ENCODE measurements at regions not wholly inside any gene's neighbourhood (a gene's known extent, or its start where the extent isn't known, plus 50 kb on each side); places are given as distances from the start of the nearest gene placed in this dataset.

DNA sequence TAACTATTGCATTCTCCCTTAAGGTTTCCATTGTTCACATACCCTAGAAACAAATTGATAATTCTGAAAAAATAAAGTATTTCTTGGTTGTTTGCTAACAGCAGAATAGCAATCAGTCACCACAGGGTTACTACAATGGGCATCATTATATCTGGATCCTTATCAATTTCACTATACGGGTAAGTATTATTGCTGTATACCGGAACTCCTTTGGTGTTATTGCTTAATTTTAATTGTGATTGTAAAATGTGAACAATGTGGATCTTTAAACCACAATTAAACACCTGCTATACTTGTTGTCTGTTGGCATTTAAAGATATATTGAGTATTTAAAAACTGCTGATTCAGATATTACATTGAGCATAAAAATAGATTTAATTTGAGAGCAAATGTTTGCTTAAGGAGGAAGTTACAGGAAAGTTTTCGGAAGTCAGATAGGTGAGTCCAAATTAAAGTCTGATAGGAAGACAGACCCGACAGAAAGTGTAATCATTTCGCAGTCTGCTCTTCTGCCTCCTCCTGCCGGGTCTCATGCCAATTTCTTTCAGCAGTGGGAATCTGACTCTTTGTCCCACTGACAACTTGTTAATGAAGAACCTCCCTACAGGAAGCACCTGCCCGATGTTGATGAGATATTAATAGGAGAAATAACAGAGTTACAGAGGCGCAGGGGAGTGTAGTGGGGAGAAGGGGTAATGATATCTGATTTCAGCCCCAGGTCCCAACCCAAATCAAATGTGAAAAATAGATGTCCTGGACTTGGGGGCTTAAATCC is 169.7 kb upstream of the TBC1D5 start:
- Histone ChIP-seq H3K27me3 (no peaks in the 10 kb centered on the region), H3K4me1 (ENCODE audit: insufficient read depth) (no peaks in the 10 kb centered on the region), H3K9me3 (no peaks in the 10 kb centered on the region), H3K27ac (no peak overlapping the region), H3K36me3 (no peaks in the 10 kb centered on the region), H3K4me3 (no peak overlapping the region)
- intact Hi-C loops (cut with DNase I), result no loop called here
- 39 to 44% (median 42%) methylated on average over 8 of the region's 8 CpGs for WGBS, 3 donors
- TF ChIP-seq POLR2A (IDR thresholded peaks at IDR 0.05), result no peak
- TF ChIP-seq, protein P1, sequence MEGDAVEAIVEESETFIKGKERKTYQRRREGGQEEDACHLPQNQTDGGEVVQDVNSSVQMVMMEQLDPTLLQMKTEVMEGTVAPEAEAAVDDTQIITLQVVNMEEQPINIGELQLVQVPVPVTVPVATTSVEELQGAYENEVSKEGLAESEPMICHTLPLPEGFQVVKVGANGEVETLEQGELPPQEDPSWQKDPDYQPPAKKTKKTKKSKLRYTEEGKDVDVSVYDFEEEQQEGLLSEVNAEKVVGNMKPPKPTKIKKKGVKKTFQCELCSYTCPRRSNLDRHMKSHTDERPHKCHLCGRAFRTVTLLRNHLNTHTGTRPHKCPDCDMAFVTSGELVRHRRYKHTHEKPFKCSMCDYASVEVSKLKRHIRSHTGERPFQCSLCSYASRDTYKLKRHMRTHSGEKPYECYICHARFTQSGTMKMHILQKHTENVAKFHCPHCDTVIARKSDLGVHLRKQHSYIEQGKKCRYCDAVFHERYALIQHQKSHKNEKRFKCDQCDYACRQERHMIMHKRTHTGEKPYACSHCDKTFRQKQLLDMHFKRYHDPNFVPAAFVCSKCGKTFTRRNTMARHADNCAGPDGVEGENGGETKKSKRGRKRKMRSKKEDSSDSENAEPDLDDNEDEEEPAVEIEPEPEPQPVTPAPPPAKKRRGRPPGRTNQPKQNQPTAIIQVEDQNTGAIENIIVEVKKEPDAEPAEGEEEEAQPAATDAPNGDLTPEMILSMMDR (IDR thresholded peaks at IDR 0.05), result no peak
- no peak for TF ChIP-seq EP300 (IDR thresholded peaks at IDR 0.05)
- no peak for DNase-seq

DNA sequence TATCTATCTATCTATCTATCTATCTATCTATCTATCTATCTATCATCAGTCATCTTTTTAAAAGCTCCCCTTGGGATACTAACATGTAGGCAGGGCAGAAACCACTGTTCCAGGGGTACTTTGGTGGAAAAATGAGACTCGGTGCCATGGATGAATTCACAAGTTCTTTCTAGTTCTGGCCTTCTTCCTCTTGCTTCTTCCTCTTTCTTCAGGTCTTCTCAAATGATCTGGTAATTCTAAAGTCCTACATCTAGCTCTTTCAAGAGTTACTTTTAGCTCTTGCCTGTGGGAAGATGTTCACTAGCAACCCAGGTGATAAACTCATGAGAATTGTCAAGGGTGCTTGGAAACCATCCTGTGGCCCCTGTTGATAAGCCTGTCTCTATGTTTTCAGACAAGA is 168.5 kb upstream of the TBC1D5 start:
- H3K4me1 ChIP-seq (ENCODE audit: insufficient read depth), result no peaks in the 10 kb centered on the region
- intact Hi-C loops (cut with DNase I), result no loop called here
- 37 to 96% (median 39%) methylated on average over 1 of the region's 1 CpG for WGBS, 3 donors

DNA sequence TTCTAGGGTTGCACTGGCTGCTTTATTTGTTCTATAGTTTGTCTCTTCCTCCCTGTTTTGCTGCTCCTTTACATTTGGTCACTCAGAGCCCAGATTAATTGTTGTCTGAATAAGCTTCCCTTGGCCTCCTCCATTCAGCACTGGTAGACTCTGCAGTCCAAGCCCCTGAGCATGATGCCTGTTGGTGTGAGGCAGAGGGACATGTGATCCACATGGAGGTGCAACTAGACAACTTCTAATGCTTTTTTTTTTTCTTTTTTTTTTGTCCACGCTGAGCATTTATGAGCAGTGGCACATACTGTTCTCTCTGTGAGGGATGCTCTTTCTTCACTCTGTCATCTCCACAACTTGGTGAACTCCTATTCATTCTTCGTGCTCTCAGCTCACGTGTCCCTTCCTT is 167.3 kb upstream of the TBC1D5 start:
- Histone ChIP-seq H3K36me3 (no peaks in the 10 kb centered on the region), H3K4me3 (no peak overlapping the region), H3K9me3 (no peaks in the 10 kb centered on the region), H3K27ac (no peak overlapping the region), H3K4me1 (ENCODE audit: insufficient read depth) (no peaks in the 10 kb centered on the region), H3K27me3 (no peaks in the 10 kb centered on the region)
- 87 to 94% (median 92%) methylated on average over 3 of the region's 3 CpGs for WGBS, 3 donors
- DNase-seq, result no peak
- intact Hi-C loops (cut with DNase I), result no loop called here
- TF ChIP-seq POLR2A (IDR thresholded peaks at IDR 0.05) (no peak), EP300 (IDR thresholded peaks at IDR 0.05) (no peak)
- TF ChIP-seq, protein P1 (IDR thresholded peaks at IDR 0.05), result no peak

More for the DNA sequence above, 168.5 kb upstream of the TBC1D5 start:
- no peaks in the 10 kb centered on the region for H3K36me3 ChIP-seq
- no peak overlapping the region for H3K27ac ChIP-seq
- no peaks in the 10 kb centered on the region for H3K27me3 ChIP-seq
- TF ChIP-seq, protein P1 (IDR thresholded peaks at IDR 0.05), result no peak
- TF ChIP-seq EP300 (IDR thresholded peaks at IDR 0.05) (no peak), POLR2A (IDR thresholded peaks at IDR 0.05) (no peak)
- H3K9me3 ChIP-seq, result no peaks in the 10 kb centered on the region
- no peak for DNase-seq
- no peak overlapping the region for H3K4me3 ChIP-seq

DNA sequence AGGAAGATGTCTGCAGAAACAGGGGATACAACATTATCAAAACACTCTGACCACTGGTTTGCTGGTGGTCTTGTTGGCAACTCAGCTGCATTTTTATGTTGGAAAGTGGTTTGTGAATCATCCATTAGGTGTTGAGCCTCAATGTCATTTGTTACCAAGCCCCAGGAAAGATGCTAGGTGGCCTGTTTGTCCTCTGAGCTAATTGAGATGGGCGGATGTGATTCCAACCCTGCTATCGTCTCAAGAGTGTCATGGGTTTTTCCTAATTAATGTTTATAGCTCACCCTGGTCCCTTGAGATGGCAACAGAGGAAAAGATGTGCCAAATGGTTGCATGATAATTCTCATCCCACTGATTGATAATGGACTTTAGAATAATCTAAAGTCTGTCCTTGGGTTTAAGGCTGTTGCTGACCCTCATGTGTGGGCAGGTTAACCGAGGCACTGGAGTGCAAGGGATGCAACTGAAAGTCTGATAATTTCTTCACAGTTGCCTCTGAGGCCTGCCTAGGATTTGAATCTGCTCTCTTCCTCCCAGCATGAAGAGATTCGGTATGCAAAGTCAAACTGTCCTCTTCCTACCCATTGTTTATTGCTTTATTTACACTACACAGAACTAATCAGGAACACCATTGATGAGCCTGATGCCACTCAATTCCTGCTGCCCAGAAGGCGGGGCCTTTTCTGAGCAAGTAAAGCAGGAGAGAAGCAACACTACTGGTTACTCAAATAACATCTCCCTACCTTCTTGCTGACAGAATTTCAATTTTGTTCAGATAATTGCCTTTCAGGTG is 166.2 kb upstream of the TBC1D5 start:
- Histone ChIP-seq H3K27ac (no peak overlapping the region), H3K4me3 (no peak overlapping the region), H3K4me1 (ENCODE audit: insufficient read depth) (no peaks in the 10 kb centered on the region), H3K9me3 (no peaks in the 10 kb centered on the region), H3K27me3 (no peaks in the 10 kb centered on the region), H3K36me3 (no peaks in the 10 kb centered on the region)
- DNase-seq, result no peak
- TF ChIP-seq EP300 (IDR thresholded peaks at IDR 0.05) (no peak), POLR2A (IDR thresholded peaks at IDR 0.05) (no peak)
- TF ChIP-seq, protein P1 (IDR thresholded peaks at IDR 0.05), result no peak
- WGBS, 3 donors, result 62 to 80% (median 67%) methylated on average over 5 of the region's 5 CpGs
- intact Hi-C loops (cut with DNase I), result no loop called here

Measured in ovary (tissue), 7 donors.